Astrocyte (in vitro differentiated cells and primary cell): ENCODE measurements at regions not wholly inside any gene's neighbourhood (a gene's known extent, or its start where the extent isn't known, plus 50 kb on each side); places are given as distances from the start of the nearest gene placed in this dataset.

Experiments
- CTCF ChIP-seq: IDR thresholded peaks from 2 replicates; pipeline ENCODE4 v1.5.1; 2011; ENCODE audit warnings: low read depth, mild to moderate bottlenecking, inconsistent platforms, low read length, moderate library complexity; ENCODE audit not compliant: insufficient read depth
- EZH2 ChIP-seq: IDR thresholded peaks from 2 replicates; pipeline ENCODE4 v1.6.1; 2012; ENCODE audit warnings: mild to moderate bottlenecking, low read length, inconsistent platforms; ENCODE audit not compliant: insufficient read depth

GRCh38 chr20:16671753-16672152, 58.1 kb upstream of the SNRPB2 start:
- TF ChIP-seq CTCF (no peak), EZH2 (no peak)
